ENCODE measurements at regions not wholly inside any gene's neighbourhood (a gene's known extent, or its start where the extent isn't known, plus 50 kb on each side); places are given as distances from the start of the nearest gene placed in this dataset.

DNA sequence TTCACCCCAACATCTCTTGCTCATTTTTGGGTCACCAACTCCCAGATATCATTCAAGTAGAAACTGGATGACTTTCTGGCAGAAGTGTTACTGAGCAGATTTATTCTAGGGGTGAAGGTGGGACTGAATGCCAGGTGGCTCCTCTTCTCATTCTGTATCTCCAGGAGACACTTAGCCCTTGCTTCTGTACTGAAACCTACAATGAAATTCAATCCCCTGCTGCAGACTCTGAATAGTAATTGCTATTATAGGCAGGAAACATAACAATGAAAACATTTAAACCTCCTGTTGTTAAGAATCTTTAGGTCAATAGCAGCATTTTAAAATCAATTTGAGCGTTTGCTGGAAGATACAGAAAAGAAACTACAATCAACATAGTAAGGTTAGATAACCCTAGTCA lies 879.4 kb upstream of the TENM4 start:
- TF ChIP-seq AKAP8 (CRISPR knock-in tag; IDR thresholded peaks at IDR 0.05), result no peak
- TF ChIP-seq, protein P1, sequence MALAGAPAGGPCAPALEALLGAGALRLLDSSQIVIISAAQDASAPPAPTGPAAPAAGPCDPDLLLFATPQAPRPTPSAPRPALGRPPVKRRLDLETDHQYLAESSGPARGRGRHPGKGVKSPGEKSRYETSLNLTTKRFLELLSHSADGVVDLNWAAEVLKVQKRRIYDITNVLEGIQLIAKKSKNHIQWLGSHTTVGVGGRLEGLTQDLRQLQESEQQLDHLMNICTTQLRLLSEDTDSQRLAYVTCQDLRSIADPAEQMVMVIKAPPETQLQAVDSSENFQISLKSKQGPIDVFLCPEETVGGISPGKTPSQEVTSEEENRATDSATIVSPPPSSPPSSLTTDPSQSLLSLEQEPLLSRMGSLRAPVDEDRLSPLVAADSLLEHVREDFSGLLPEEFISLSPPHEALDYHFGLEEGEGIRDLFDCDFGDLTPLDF (CRISPR knock-in tag; IDR thresholded peaks at IDR 0.05), result no peak
